HUES48 (cell line): ENCODE measurements at regions not wholly inside any gene's neighbourhood (a gene's known extent, or its start where the extent isn't known, plus 50 kb on each side); places are given as distances from the start of the nearest gene placed in this dataset.
"Not testable (repeated sequence)": the region's sequence is repeated elsewhere in the genome, so short reads cannot be mapped to it uniquely, and the experiment has no call there.

Experiments used
- H3K27ac ChIP-seq: one replicate; pipeline ENCODE4 v1.7.0; 2013; ENCODE audit warnings: low read depth, low read length, inconsistent platforms
- H3K27me3 ChIP-seq: 2 replicates; pipeline ENCODE4 v1.6.1; 2013; ENCODE audit warnings: mild to moderate bottlenecking, low read length; ENCODE audit not compliant: control insufficient read depth, insufficient read depth
- H3K36me3 ChIP-seq: 2 replicates; pipeline ENCODE4 v1.6.1; 2013; ENCODE audit warnings: low read length; ENCODE audit not compliant: control insufficient read depth, insufficient read depth
- H3K4me1 ChIP-seq: 2 replicates; pipeline ENCODE4 v1.6.1; 2013; ENCODE audit warnings: mild to moderate bottlenecking, low read length; ENCODE audit not compliant: control insufficient read depth, insufficient read depth
- H3K4me3 ChIP-seq: 2 replicates; pipeline ENCODE4 v1.5.1; 2013; ENCODE audit warnings: mild to moderate bottlenecking, low read depth, low read length
- H3K9ac ChIP-seq: 2 replicates; pipeline ENCODE4 v1.6.1; 2013; ENCODE audit warnings: mild to moderate bottlenecking, low read depth, low read length, moderate library complexity
- H3K9me3 ChIP-seq: 2 replicates; pipeline ENCODE4 v1.6.1; 2013; ENCODE audit warnings: low read length; ENCODE audit not compliant: control insufficient read depth, insufficient read depth

DNA sequence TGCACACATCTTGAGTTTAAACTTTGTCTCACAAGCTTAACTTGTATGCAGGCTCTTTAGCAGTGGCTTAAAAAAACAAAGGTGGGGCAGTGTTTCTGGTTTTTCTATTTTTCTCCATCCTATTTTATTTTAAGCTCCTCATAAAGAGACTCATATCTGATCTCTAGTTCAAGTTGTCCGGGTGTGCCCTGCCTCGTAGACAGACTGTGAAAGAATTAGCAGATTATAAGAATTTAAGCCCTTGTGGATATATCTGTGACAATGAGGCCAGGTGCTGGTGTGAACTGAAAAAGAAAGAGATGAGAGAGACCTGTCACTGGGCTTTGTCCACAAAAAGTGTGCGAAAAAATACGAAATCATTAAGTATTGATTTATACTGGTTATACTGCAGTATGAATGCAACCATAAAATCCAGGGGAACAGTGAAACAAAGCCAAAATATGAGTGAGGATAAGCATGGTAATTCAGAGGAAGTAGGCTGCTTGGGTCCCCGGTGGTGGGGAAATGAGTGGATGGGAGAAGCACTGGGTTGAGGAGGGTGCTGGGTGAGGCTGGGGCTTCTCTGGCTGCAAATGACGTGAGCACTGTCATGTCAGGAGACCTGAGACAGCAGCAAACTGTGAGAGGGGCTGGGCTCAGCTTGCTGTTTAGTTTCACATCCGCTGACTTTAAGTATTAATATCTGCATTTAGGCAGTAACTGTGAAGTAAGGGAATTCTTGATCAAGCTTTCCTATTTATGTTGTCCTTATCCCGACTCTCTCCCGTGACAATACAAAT lies 179.7 kb upstream of the ANKRD55 start:
- Histone ChIP-seq H3K27ac (no peak overlapping the region), H3K4me1 (no peaks in the 10 kb centered on the region), H3K9ac (no peak overlapping the region), H3K9me3 (no peaks in the 10 kb centered on the region), H3K27me3 (no peaks in the 10 kb centered on the region), H3K36me3 (no peaks in the 10 kb centered on the region), H3K4me3 (no peak overlapping the region)

GRCh38 chr5:56410696-56411095 lies 177.6 kb upstream of the ANKRD55 start:
- H3K9me3 ChIP-seq: no peaks in the 10 kb centered on the region
- H3K4me3 ChIP-seq: no peak overlapping the region
- no peak overlapping the region for H3K27ac ChIP-seq
- no peaks in the 10 kb centered on the region for H3K4me1 ChIP-seq
- H3K36me3 ChIP-seq: no peaks in the 10 kb centered on the region
- no peak overlapping the region for H3K9ac ChIP-seq
- H3K27me3 ChIP-seq: no peaks in the 10 kb centered on the region

GRCh38 chr5:56409331-56410190 lies 176.4 kb upstream of the ANKRD55 start:
- Histone ChIP-seq H3K4me1 (no peaks in the 10 kb centered on the region), H3K9me3 (no peaks in the 10 kb centered on the region), H3K27me3 (no peaks in the 10 kb centered on the region), H3K9ac (no peak overlapping the region), H3K27ac (peak overlapping the region; percentile 16), H3K36me3 (no peaks in the 10 kb centered on the region), H3K4me3 (no peak overlapping the region)

DNA sequence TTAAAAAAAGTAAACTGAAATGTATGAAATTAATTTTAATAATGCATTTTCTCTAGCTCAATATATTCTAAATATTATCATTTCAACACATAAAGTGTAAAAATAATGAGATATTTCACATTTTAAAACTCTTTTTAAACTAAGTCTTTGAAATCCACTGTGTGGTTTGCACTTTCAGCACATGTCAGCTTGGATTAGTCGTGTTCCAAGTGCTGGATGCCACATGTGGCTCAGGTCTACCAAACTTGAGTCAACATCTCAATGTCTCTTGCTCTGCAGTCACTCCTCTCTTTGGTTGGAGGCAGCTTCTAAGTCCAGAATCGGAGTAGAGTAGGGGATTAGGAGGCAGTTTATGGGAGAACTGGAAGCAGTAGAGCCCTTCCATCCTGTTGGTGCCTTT lies 173.7 kb upstream of the ANKRD55 start:
- H3K4me1 ChIP-seq: peaks cover 10% of the 10 kb centered on the region
- no peaks in the 10 kb centered on the region for H3K9me3 ChIP-seq
- H3K27me3 ChIP-seq: no peaks in the 10 kb centered on the region
- H3K9ac ChIP-seq: no peak overlapping the region
- H3K4me3 ChIP-seq: no peak overlapping the region
- H3K27ac ChIP-seq: no peak overlapping the region
- H3K36me3 ChIP-seq: no peaks in the 10 kb centered on the region

GRCh38 chr5:56406221-56406620 lies 173.1 kb upstream of the ANKRD55 start:
- Histone ChIP-seq H3K27me3 (no peaks in the 10 kb centered on the region), H3K9me3 (no peaks in the 10 kb centered on the region), H3K9ac (no peak overlapping the region), H3K4me3 (no peak overlapping the region), H3K36me3 (no peaks in the 10 kb centered on the region), H3K27ac (peak overlapping the region; percentile 72), H3K4me1 (peaks cover 10% of the 10 kb centered on the region)

GRCh38 chr5:56405116-56405908 lies 172.2 kb upstream of the ANKRD55 start:
- Histone ChIP-seq H3K27ac (peak overlapping the region; percentile 72), H3K4me1 (peaks cover 10% of the 10 kb centered on the region)

DNA sequence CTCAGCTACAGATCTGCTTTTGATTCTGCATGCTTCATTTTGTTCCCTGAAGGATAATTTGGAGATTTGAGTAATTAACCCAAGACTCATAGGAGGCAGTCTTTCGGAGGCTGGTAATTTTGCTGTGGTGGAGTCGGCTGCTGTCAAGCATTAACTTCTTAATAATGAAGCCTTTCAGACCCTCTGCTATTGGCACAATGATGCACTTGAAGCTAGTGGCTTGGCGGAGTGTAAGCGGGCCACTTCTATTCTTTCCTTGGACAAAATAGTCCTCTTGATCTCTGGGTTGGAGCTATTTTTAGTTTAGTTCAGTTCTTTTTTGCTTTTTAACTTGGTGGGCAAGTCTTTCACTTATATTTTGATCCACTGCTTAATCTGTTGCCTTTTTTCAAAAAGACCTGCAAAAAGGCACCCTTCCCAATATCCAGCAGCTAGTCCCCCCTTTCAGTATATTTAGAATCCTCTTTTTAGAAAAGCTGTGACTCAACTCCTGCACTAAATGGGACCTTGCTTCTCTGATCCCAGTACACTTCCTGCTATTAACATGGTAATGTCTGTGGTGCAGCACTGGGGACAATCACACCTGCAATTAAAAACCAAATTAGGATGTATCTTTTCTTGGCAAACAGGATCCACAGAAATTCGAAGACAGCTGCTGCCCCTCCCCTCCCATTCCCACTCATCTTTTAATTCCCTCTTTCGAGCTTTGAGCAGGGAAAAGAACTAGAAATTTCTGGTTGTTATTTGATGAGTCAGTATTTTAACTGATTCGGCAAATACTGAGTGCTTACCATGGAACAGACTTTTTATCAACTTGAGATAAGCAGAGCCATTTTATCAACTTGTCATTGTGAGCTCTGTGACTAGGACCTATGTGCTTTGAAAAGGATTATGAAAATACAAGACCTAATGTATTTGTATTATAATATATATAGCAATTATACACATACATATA lies 169.4 kb upstream of the ANKRD55 start:
- Histone ChIP-seq H3K27ac (peak overlapping the region; percentile 26), H3K27me3 (no peaks in the 10 kb centered on the region), H3K9me3 (0 out of 2 replicates have a peak, but pooled peaks cover 3% of the 10 kb centered on the region), H3K4me3 (no peak overlapping the region), H3K9ac (no peak overlapping the region), H3K4me1 (peaks cover 10% of the 10 kb centered on the region), H3K36me3 (no peaks in the 10 kb centered on the region)

More at GRCh38 chr5:56405116-56405908, 172.2 kb upstream of the ANKRD55 start:
- H3K4me3 ChIP-seq: no peak overlapping the region
- no peaks in the 10 kb centered on the region for H3K9me3 ChIP-seq
- no peaks in the 10 kb centered on the region for H3K27me3 ChIP-seq
- H3K9ac ChIP-seq: no peak overlapping the region
- H3K36me3 ChIP-seq: no peaks in the 10 kb centered on the region

GRCh38 chr5:56397796-56398195 lies 164.7 kb upstream of the ANKRD55 start:
- H3K27me3 ChIP-seq, H3K36me3 ChIP-seq, H3K4me3 ChIP-seq, H3K27ac ChIP-seq, H3K9ac ChIP-seq, H3K4me1 ChIP-seq: not testable (repeated sequence)
- H3K9me3 ChIP-seq: peaks cover 15% of the 10 kb centered on the region; the same call in 1 of the 2 replicates

DNA sequence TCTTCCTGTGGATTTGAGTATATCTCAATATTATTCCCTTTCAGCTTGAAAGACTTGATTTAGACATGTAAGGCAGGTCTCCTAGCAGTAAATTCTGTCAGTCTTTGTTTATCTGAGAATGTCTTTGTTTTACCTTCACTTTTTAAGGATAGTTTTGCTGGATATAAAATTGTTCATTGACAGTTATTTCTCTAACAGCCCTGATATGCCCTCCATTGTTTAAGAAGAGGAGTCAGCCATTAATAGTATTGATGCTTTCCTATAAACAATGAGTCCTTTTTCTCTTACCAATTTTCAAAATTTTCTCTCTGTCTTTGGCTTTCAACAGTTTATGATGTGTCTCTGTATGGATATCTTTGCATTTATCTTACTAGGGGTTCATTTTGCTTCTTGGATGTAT lies 163.5 kb upstream of the ANKRD55 start:
- no peaks in the 10 kb centered on the region for H3K4me1 ChIP-seq
- no peaks in the 10 kb centered on the region for H3K36me3 ChIP-seq
- peaks cover 15% of the 10 kb centered on the region; the same call in 1 of the 2 replicates for H3K9me3 ChIP-seq

DNA sequence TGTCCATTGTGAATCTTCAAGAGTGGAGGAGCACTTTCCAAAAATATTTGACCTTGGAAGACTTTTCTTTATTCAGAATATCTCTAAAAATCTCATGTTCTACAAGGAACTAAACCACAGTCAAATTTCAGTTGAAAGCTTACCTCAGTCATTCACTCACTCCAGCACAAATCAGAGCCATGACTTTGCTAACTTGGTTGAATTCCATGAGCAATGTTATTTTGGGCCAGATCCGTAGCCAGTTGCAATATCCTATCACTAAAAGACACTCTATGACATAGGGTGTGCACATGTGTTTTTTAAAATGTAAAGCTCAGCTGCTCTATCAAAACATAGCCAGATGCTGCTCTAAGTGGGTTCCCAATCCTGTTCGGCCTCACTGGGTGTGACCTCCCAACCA lies 156.1 kb upstream of the ANKRD55 start:
- H3K4me1 ChIP-seq: no peaks in the 10 kb centered on the region
- H3K36me3 ChIP-seq: no peaks in the 10 kb centered on the region
- H3K4me3 ChIP-seq: no peak overlapping the region
- H3K27ac ChIP-seq: no peak overlapping the region
- no peaks in the 10 kb centered on the region for H3K9me3 ChIP-seq
- no peaks in the 10 kb centered on the region for H3K27me3 ChIP-seq
- no peak overlapping the region for H3K9ac ChIP-seq

More for the DNA sequence above, 163.5 kb upstream of the ANKRD55 start:
- H3K9ac ChIP-seq: no peak overlapping the region
- no peak overlapping the region for H3K27ac ChIP-seq
- H3K27me3 ChIP-seq: no peaks in the 10 kb centered on the region
- no peak overlapping the region for H3K4me3 ChIP-seq
